OCI-LY3 (cell line): ENCODE measurements at regions not wholly inside any gene's neighbourhood (a gene's known extent, or its start where the extent isn't known, plus 50 kb on each side); places are given as distances from the start of the nearest gene placed in this dataset.
"Not testable (repeated sequence)": the region's sequence is repeated elsewhere in the genome, so short reads cannot be mapped to it uniquely, and the experiment has no call there.

Experiments used
- H2AFZ ChIP-seq: fragments of 200-600, 300-600 bp; shearing (Covaris generic); 2 replicates; pipeline ENCODE4 v1.6.0; 2014; ENCODE audit warnings: antibody characterized with exemption, low read depth, low read length
- H3K27ac ChIP-seq: fragments of 200-600, 300-600 bp; sonication (generic); 2 replicates; pipeline ENCODE4 v1.5.1; 2014; ENCODE audit warnings: mild to moderate bottlenecking, low read length, moderate library complexity, mixed read lengths
- H3K27me3 ChIP-seq: fragments of 200-600, 300-600 bp; sonication (generic); 2 replicates; pipeline ENCODE4 v1.6.1; 2014; ENCODE audit warnings: low read depth, low read length, mixed read lengths
- H3K36me3 ChIP-seq: fragments of 200-600, 300-600 bp; sonication (generic); replicated peaks from 2 replicates; pipeline ENCODE3; 2014; ENCODE audit warnings: low read depth, low read length, mixed read lengths
- H3K4me1 ChIP-seq: fragments of 300-600, 200-600 bp; sonication (generic); 2 replicates; pipeline ENCODE4 v1.6.1; 2014; ENCODE audit warnings: low read length, mixed read lengths
- H3K4me2 ChIP-seq: fragments of 200-600, 300-600 bp; sonication (generic); 2 replicates; pipeline ENCODE4 v1.6.1; 2014; ENCODE audit warnings: low read length, mixed read lengths
- H3K4me3 ChIP-seq: fragments of 300-600, 200-600 bp; sonication (generic); 2 replicates; pipeline ENCODE4 v1.5.1; 2014; ENCODE audit warnings: antibody characterized with exemption, mild to moderate bottlenecking, low read length, moderate library complexity
- H3K79me2 ChIP-seq: fragments of 300-600, 200-600 bp; shearing (Covaris generic); 2 replicates; pipeline ENCODE4 v1.6.1; 2014; ENCODE audit warnings: mild to moderate bottlenecking, low read length, mixed read lengths
- H3K9ac ChIP-seq: fragments of 300-600, 200-600 bp; shearing (Covaris generic); 2 replicates; pipeline ENCODE4 v1.6.0; 2014; ENCODE audit warnings: mild to moderate bottlenecking, low read length, moderate library complexity
- H3K9me3 ChIP-seq: fragments of 200-600, 300-600 bp; shearing (Covaris generic); 2 replicates; pipeline ENCODE4 v1.6.1; 2014; ENCODE audit warnings: low read length, mixed read lengths; ENCODE audit not compliant: insufficient read depth
- H4K20me1 ChIP-seq: fragments of 200-600, 300-600 bp; sonication (generic); 2 replicates; pipeline ENCODE4 v1.6.1; 2016; ENCODE audit warnings: low read length, mixed read lengths; ENCODE audit not compliant: insufficient read depth
- CTCF ChIP-seq: fragments of 200-600, 300-600 bp; sonication (generic); IDR thresholded peaks from 2 replicates; pipeline ENCODE4 v1.5.1; 2014; ENCODE audit warnings: antibody characterized with exemption, low read length, low read depth
- EZH2phosphoT487 ChIP-seq: fragments of 200-600 bp; shearing (Covaris generic); IDR thresholded peaks from 2 replicates; pipeline ENCODE4 v1.6.1; 2018; ENCODE audit warnings: antibody characterized with exemption, mixed run types, low read depth

DNA sequence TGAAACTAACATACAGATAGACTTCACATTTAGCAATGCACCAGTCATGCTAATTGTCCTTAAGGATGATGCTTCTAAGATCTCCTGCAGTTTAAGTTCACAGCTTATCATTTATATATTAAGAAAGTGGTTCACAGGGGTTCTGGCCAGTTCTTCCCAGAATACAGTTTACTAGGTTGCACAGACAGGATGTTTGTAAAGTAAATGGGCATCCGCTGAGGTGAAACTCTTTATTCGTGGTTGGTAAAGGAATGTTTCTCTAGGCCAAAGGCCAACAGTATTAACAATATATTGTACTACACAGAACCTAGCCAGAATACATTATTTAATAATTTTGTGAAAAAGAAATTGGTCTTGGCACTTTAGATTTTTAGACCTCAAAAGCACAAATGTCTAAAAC, 1427.3 kb downstream of the CDH8 start:
- H3K36me3 ChIP-seq: no peaks in the 10 kb centered on the region
- H3K4me3 ChIP-seq: no peak overlapping the region
- no peaks in the 10 kb centered on the region for H3K79me2 ChIP-seq
- no peak overlapping the region for H3K9ac ChIP-seq
- H3K27ac ChIP-seq: no peak overlapping the region
- H3K4me1 ChIP-seq: no peaks in the 10 kb centered on the region
- H3K27me3 ChIP-seq: no peaks in the 10 kb centered on the region
- no peak overlapping the region for H3K4me2 ChIP-seq
- no peaks in the 10 kb centered on the region for H4K20me1 ChIP-seq
- no peak overlapping the region for H2AFZ ChIP-seq
- TF ChIP-seq EZH2phosphoT487 (no peak), CTCF (no peak)
- no peaks in the 10 kb centered on the region for H3K9me3 ChIP-seq

- H3K4me2 ChIP-seq, H2AFZ ChIP-seq: not testable (repeated sequence)
Observed at GRCh38 chr16:60605652-60606051, 1430.6 kb downstream of the CDH8 start.

DNA sequence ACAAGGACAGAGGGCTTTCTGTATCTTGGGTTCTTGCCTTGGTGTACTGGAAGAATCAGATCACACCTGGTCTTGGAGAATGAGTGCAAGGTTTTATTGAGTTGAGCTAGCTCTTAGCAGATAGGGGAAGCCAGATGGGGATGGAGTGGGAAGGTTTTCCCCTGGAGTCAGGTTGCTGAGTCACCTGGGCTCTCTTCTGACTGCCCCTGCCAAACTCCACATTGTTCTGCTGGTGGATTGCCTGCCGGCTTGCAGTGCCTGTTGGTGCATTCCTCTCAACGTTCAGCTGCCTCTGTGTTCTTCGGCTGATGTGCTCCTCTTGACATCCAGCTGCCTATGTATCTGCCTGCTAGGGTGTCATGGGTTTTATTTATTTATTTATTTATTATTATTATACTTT, 1431.1 kb downstream of the CDH8 start:
- no peaks in the 10 kb centered on the region for H3K4me1 ChIP-seq
- TF ChIP-seq CTCF: no peak

More at GRCh38 chr16:60605652-60606051, 1430.6 kb downstream of the CDH8 start:
- not testable (repeated sequence) for H3K9me3 ChIP-seq, H3K4me3 ChIP-seq, H3K79me2 ChIP-seq, H3K9ac ChIP-seq, H3K27ac ChIP-seq, H4K20me1 ChIP-seq, H3K27me3 ChIP-seq, H3K4me1 ChIP-seq, H3K36me3 ChIP-seq

GRCh38 chr16:60586493-60586892, 1449.7 kb downstream of the CDH8 start:
- H3K9me3 ChIP-seq: no peaks in the 10 kb centered on the region
- H3K79me2 ChIP-seq: no peaks in the 10 kb centered on the region
- H3K4me2 ChIP-seq: no peak overlapping the region
- no peak overlapping the region for H3K4me3 ChIP-seq
- no peaks in the 10 kb centered on the region for H3K27me3 ChIP-seq
- H3K27ac ChIP-seq: no peak overlapping the region
- no peaks in the 10 kb centered on the region for H3K36me3 ChIP-seq
- H2AFZ ChIP-seq: no peak overlapping the region
- no peaks in the 10 kb centered on the region for H3K4me1 ChIP-seq
- H4K20me1 ChIP-seq: no peaks in the 10 kb centered on the region
- no peak overlapping the region for H3K9ac ChIP-seq
- no peak for TF ChIP-seq CTCF
- TF ChIP-seq EZH2phosphoT487: no peak

More for the DNA sequence above, 1431.1 kb downstream of the CDH8 start:
- Histone ChIP-seq H2AFZ (no peak overlapping the region), H3K9me3 (no peaks in the 10 kb centered on the region), H3K4me2 (no peak overlapping the region), H3K36me3 (no peaks in the 10 kb centered on the region), H3K9ac (no peak overlapping the region), H3K27me3 (no peaks in the 10 kb centered on the region), H4K20me1 (no peaks in the 10 kb centered on the region), H3K4me3 (no peak overlapping the region), H3K27ac (no peak overlapping the region), H3K79me2 (no peaks in the 10 kb centered on the region)

- Histone ChIP-seq H3K4me3 (no peak overlapping the region), H3K79me2 (no peaks in the 10 kb centered on the region), H3K27ac (no peak overlapping the region), H2AFZ (no peak overlapping the region), H3K9me3 (no peaks in the 10 kb centered on the region), H3K4me1 (no peaks in the 10 kb centered on the region), H3K27me3 (no peaks in the 10 kb centered on the region), H3K4me2 (no peak overlapping the region), H3K9ac (no peak overlapping the region), H3K36me3 (no peaks in the 10 kb centered on the region), H4K20me1 (no peaks in the 10 kb centered on the region)
- TF ChIP-seq CTCF (no peak), EZH2phosphoT487 (no peak)
Observed at GRCh38 chr16:60582528-60582927, 1453.7 kb downstream of the CDH8 start.
